Right hindlimb (tissue), 1 donor: ENCODE measurements at regions not wholly inside any gene's neighbourhood (a gene's known extent, or its start where the extent isn't known, plus 50 kb on each side); places are given as distances from the start of the nearest gene placed in this dataset.
"Not testable (repeated sequence)": the region's sequence is repeated elsewhere in the genome, so short reads cannot be mapped to it uniquely, and the experiment has no call there.

ENCODE experiments used
- DNase-seq: peaks from one replicate; pipeline ENCODE4 v3.0.0-alpha.2; 2018

DNA sequence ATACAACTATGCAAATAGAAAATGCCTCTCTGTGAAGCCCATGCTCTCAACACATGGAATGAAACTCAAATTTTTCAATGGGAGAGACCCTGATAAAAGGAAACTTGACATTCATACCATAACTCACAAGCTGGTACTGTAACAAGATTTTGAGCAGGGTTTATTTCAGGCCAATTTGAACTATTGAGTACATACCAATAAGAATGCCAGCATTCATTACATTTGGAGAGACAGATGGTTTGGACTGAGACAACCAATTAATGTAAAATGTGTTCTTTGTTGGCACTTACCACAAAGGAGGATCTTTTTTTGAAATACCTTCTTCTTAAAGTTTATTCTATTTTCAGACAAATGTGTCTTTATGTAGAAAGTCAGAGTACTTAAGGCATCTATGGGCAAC, 1357.0 kb upstream of the GOT2 start:
- DNase-seq, result no peak

DNA sequence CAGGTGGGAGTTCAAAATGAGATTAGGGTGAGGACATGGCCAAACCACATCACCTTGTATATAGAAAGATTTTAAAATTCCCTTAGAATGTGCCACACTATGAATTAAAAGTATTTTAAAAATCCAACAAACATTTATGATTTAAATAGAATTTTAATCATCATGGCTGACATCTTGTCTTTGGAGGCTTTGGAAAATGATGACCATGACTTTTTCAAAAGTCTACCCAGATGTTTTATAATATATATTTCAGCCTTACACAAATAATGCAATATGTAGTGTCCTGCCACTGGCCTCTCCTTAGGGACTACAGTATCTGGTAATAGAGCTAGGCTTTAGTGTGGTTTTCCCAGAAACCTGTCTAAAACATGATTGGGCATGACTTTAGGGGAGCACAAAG, 1353.4 kb upstream of the GOT2 start:
- DNase-seq, result no peak

GRCh38 chr16:60078819-60079218, 1344.7 kb upstream of the GOT2 start:
- not testable (repeated sequence) for DNase-seq

DNA sequence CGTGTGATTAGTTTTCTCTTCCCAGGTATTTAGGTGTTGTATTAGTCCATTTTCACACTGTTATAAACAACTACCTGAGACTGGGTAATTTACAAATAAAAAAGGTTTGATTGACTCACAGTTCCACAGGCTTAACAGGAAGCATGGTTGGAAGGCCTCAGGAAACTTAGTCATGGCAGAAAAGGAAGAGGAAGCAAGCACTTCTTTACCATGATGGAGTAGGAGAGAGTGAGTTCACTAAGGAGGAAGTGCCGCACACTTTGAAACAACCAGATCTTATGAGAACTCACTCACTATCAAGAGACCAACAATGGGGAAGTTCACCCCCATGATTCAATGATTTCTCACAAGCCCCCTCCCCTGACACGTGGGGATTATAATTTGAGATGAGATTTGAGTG, 1343.7 kb upstream of the GOT2 start:
- no peak for DNase-seq

GRCh38 chr16:60074378-60074777, 1340.3 kb upstream of the GOT2 start:
- no peak for DNase-seq

DNA sequence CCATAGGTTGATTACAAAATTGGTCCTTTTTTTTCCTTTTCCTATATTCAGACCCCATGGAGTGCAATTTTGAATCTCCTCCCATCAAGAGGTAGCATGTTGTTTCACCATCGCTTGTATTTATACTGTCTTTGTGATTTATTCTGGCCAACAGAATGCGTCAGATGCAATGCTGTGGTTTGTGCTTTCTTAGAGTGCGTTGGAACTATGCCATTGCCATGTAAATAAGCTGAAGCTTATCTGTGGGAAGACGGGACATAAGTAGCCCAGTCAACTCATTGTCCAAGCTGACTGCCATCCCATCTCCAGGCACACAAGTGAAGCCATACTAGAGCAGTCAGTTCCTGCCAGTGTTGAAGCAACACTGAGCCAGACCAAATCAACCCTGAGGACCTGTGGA, 1339.3 kb upstream of the GOT2 start:
- DNase-seq, result no peak

DNA sequence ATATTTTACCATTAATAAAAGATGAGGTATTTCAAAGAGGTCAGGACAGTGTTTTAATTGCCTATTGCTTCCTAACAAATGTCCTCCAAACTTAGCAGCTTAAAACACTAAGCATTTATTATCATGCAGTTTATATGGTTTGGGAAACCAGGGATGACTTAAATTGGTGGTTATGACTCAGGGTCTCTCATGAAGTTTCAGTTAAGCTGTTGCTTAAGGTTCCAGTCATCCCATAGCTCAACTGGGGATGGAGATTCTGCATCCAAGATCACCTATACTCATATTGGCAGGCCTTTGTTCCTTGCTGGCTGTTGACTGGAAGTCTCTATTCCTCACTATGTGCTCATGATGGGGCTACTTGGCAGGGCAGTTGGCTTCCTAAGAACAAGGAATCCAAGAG, 1329.9 kb upstream of the GOT2 start:
- no peak for DNase-seq

DNA sequence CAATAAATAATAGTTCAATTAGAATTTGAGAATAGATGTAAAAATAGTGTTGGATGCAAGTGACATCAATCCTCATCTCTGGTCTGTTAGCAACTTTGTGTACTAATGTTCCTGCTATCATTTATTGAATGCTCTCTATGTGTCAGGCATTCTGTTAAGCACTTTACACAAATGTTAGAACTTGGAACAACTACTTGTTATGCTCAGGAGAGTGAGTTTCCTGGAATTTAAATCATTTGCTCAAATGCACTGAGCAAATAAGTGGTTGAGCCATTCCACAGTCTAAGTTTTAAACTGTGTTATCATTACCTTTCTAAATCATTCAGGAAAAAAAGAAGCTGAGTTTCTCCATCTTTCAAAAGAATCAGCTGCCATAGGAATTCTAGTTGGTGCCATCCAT, 1327.3 kb upstream of the GOT2 start:
- DNase-seq, result no peak

- DNase-seq, result peak; percentile 39
Observed at GRCh38 chr16:60060731-60061130, 1326.6 kb upstream of the GOT2 start.

DNA sequence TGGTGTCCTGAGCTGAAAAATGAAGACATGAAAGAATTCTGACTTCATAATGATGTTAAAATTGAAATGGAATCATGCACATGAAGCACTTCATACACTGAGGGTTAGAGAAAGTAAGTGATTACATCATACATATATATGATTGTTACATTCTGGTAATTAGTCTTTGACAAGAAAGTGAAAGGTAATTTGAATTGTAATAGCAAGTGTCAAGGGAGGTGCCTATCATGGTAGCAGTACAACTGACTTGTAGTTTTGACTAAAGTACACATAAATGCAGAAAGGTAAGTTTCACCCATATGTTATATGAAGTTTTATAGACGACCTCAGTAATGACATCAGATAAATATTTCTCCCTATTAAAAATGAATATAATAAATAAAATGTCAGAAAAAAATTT, 1325.0 kb upstream of the GOT2 start:
- no peak for DNase-seq

DNA sequence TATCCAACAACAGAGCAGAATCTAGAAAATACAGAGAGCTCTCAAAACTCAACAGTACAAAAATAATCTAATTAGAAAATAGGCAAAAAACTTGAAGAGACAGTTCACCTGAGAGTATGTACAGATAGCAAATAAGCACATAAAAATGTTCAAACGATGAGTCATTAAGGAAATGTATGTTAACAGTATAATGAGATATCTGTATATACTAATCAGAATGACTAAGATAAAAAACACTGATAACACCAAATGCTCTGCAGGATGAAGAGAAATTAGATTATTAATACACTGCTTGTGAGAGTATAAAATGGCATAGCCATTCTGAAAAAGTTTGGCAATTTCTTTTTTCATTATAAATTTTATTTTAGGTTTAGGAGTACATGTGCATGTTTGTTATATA, 1307.6 kb upstream of the GOT2 start:
- DNase-seq, result no peak

GRCh38 chr16:60031740-60032139, 1297.6 kb upstream of the GOT2 start:
- DNase-seq, result no peak

DNA sequence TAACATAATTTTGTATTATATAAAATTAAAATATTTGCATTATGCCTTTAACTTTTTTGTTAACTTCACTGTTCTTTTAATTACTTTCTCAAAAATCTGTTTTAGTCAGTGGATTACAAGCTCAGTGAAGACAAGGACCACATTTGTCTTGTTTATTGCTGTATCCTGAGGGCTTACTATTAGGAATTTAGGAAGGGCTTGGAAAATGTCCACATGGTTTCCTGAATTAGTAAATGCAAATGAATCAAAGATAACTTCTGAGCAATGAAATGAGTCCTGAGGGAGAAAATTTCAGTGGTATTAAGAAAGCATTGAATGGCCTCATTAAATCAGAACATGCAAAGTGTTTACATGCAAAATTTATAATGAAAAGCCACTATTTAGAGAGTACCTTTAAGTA, 1293.2 kb upstream of the GOT2 start:
- no peak for DNase-seq

DNA sequence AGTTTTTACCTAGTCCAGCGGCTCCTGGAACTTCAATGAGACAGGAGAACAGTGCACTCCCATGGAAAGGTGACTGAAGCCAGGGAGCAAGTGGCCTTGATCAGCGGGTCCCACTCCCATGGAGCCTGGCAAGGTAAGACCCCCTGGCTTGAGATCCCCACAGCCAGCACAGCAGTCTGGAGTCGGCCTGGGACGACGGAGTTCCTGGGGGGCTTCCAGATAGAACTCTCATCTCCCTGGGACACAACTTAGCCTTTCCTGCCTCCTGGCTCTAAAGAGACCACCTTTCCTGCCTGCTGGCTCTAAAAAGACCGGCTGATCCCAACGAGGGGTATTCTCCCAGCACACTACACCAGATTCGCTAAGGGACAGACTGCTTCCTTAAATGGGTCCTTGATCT, 1279.0 kb upstream of the GOT2 start:
- DNase-seq, result no peak

DNA sequence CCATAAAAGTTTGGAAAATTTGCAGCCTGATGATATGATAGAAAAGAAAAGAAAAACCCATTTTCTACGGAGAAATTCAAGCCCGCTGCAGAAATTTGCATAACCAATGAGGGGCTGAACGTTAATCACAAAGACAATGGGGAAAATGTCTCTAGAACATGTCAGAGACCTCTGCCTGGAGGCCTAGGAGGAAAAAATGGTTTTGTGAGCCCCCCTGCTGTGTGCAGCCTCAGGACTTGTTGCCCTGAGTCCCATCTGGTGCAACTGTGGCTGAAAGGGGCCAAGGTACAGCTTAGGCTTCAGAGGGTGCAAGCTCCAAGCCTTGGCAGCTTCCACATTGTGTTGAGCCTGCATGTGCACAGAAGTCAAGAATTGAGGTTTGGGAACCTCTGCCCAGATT, 1267.4 kb upstream of the GOT2 start:
- DNase-seq, result no peak

GRCh38 chr16:59997706-59998105, 1263.6 kb upstream of the GOT2 start:
- DNase-seq, result no peak

GRCh38 chr16:59993101-59993500, 1259.0 kb upstream of the GOT2 start:
- no peak for DNase-seq

- DNase-seq, result no peak
Observed at GRCh38 chr16:59991171-59991570, 1257.1 kb upstream of the GOT2 start.

GRCh38 chr16:59988591-59988990, 1254.5 kb upstream of the GOT2 start:
- no peak for DNase-seq

DNA sequence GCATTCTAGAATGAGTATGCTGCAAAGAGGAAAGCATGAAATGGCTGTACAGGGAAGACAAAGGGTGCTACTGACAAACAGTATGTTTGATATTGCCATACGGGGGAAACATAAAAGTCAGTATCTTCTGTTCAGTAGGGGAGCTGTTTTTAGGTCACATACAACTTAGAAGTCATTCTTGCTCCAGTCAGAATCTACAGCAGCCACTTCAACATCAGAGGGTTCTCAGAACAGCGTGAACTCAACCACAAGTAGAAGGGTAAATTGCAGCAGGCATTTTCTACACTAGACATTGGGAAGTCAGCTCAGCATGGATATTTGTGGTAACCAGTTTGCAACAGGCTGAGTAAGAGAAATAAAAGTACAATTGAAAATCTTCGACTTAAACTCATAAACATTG, 1241.8 kb upstream of the GOT2 start:
- no peak for DNase-seq

GRCh38 chr16:59973966-59974365, 1239.8 kb upstream of the GOT2 start:
- DNase-seq, result no peak

DNA sequence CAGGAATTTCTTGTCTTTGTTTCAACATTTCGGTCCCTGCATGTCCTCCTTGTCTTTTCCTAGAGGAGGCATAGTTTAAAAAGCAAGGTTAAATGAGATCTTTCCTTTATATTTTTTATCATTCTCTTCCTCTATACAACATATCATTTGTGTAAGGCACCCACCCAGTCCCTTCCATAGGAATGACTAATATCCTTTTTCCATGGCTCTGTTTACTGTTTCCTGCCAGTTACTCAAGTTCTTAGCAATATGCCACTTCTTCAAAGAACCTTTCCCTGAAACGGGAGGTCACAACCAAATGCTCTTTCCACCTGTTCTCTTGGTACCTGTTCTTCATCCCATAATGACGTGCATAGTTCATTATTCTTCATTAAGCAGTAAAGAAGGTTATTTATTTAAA, 1237.1 kb upstream of the GOT2 start:
- DNase-seq, result no peak

DNA sequence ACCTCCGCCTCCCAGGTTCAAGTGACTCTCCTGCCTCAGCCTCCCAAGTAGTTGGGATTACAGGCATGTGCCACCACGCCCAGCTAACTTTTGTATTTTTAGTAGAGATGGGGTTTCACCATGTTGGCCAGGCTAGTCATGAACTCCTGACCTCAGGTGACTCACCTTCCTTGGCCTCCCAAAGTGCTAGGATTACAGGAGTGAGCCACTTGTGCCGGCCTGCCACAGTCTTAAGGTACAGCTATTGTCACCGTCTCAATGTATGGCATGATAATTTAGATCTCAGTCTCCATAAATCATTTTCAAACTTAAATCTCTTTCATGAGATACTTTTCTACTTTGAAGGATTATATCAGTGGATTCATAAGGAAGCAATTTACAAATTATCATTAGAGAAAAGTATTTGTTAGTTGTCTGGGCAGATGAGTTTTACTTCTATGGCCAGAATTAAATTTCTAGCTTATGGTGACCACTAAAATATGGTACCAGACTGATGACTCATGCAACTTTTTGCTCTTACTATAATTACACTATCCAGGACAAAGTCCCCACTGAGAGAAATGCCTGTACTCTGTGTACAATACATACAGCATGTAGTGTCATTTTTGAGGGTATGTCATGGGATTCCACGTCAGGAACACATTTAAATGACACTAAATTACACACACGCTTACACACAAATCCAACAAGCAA, 1230.3 kb upstream of the GOT2 start:
- no peak for DNase-seq

GRCh38 chr16:59959311-59959710, 1225.2 kb upstream of the GOT2 start:
- no peak for DNase-seq

DNA sequence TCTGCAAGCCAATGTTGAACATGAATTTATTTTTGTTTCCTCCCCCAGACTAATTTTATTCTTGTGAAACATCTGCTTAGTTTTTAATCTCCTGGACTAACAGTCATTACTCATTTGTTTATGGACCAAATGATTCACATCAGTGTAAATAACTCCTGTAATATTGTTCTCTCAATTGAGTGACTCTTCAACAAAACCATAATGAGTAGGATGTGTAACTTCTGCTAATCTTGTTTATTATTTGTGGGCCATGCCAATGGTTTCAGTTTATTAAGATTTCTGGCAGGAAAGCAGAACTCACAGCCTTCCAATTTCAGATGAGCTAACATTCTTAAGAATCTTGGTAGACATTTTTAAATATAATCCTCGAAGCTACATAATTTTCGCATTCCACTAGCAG, 1216.3 kb upstream of the GOT2 start:
- no peak for DNase-seq

GRCh38 chr16:59944041-59944440, 1209.9 kb upstream of the GOT2 start:
- not testable (repeated sequence) for DNase-seq
